ENCODE measurements at regions not wholly inside any gene's neighbourhood (a gene's known extent, or its start where the extent isn't known, plus 50 kb on each side); places are given as distances from the start of the nearest gene placed in this dataset.

DNA sequence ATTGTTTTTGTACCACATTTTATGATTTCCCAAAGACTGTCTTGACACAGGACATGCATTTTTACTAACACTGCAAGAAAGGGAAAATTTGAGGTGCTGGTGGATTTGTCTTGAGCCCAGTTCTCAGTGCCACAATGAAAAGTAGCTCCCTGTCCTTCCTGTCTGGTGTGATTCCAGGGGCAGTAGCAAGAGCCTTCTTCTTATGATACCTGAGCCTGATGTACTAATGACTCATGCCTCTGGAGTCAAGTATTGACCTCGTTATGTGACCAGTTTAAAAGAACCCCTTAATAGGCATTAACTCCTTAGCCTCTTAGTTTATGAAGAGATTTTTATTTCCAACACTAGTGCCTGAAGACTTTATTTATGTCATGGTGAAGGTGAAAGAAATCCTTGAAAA is 728.6 kb downstream of the SLC4A3 start:
- no peaks in the 10 kb centered on the region for H3K9me3 ChIP-seq
- DNase-seq = no peak
- no peaks in the 10 kb centered on the region for H3K36me3 ChIP-seq
- no peak overlapping the region for H3K4me3 ChIP-seq
- H3K4me1 ChIP-seq = no peaks in the 10 kb centered on the region
- TF ChIP-seq POLR2AphosphoS5 (IDR thresholded peaks at IDR 0.05) = no peak
- no peak for TF ChIP-seq EP300 (IDR thresholded peaks at IDR 0.05)
- TF ChIP-seq POLR2A (IDR thresholded peaks at IDR 0.05) = no peak
- TF ChIP-seq CTCF (IDR thresholded peaks at IDR 0.05) = no peak
- intact Hi-C loops (cut with DNase I; ENCODE audit: low total_unique reads) = no loop called here
- 23 to 43% (median 29%) methylated on average over 1 of the region's 1 CpG for WGBS, 5 donors
- H3K27me3 ChIP-seq = peaks cover 0 to 4% (median 0%) of the 10 kb centered on the region in 3 donors
- H3K27ac ChIP-seq = no peak overlapping the region

GRCh38 chr2:220365023-220365422 is 737.6 kb downstream of the SLC4A3 start:
- Histone ChIP-seq H3K36me3 (no peaks in the 10 kb centered on the region), H3K4me1 (no peaks in the 10 kb centered on the region), H3K4me3 (no peak overlapping the region), H3K9me3 (peaks cover 0 to 4% (median 0%) of the 10 kb centered on the region in 4 donors), H3K27me3 (no peaks in the 10 kb centered on the region), H3K27ac (no peak overlapping the region)
- intact Hi-C loops (cut with DNase I; ENCODE audit: low total_unique reads) = no loop called here
- WGBS, 5 donors = 61 to 90% (median 76%) methylated on average over 2 of the region's 2 CpGs
- TF ChIP-seq EP300 (IDR thresholded peaks at IDR 0.05) (no peak), POLR2A (IDR thresholded peaks at IDR 0.05) (no peak), CTCF (IDR thresholded peaks at IDR 0.05) (no peak), POLR2AphosphoS5 (IDR thresholded peaks at IDR 0.05) (no peak)
- DNase-seq = no peak

DNA sequence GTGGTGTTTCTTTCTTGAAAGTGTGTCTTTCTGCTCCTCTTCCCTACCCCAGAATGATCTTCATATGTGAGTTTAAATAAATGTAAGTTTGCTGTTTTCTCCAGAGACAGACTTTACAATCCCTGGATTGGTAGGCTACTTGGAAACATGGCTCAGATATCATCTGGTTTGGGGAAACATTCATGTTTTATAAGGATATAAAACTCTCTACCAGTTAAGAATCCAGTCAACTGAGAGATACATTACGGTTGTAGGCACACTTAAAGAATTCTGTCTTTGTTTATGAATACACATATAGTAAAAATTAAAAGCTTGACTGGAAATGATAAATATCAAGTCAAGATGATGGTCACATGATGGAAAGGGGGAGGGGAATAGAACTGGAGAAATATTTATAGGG is 739.3 kb downstream of the SLC4A3 start:
- Histone ChIP-seq H3K27ac (no peak overlapping the region), H3K4me1 (no peaks in the 10 kb centered on the region), H3K4me3 (no peak overlapping the region), H3K9me3 (peaks cover 0 to 4% (median 0%) of the 10 kb centered on the region in 4 donors), H3K27me3 (no peaks in the 10 kb centered on the region), H3K36me3 (no peaks in the 10 kb centered on the region)
- TF ChIP-seq POLR2AphosphoS5 (IDR thresholded peaks at IDR 0.05) (no peak), POLR2A (IDR thresholded peaks at IDR 0.05) (no peak), EP300 (IDR thresholded peaks at IDR 0.05) (no peak), CTCF (IDR thresholded peaks at IDR 0.05) (no peak)
- intact Hi-C loops (cut with DNase I; ENCODE audit: low total_unique reads) = no loop called here
- DNase-seq = no peak
- 76 to 94% (median 89%) methylated on average over 1 of the region's 1 CpG for WGBS, 5 donors

- H3K27me3 ChIP-seq = no peaks in the 10 kb centered on the region
- no peak for TF ChIP-seq CTCF (IDR thresholded peaks at IDR 0.05)
- TF ChIP-seq POLR2A (IDR thresholded peaks at IDR 0.05) = no peak
- no peak for TF ChIP-seq POLR2AphosphoS5 (IDR thresholded peaks at IDR 0.05)
- TF ChIP-seq EP300 (IDR thresholded peaks at IDR 0.05) = no peak
These were observed 743.3 kb downstream of the SLC4A3 start for GRCh38 chr2:220370764-220371163.

More at GRCh38 chr2:220370764-220371163, 743.3 kb downstream of the SLC4A3 start:
- Histone ChIP-seq H3K4me1 (no peaks in the 10 kb centered on the region), H3K36me3 (no peaks in the 10 kb centered on the region), H3K9me3 (peaks cover 0 to 4% (median 0%) of the 10 kb centered on the region in 4 donors), H3K4me3 (no peak overlapping the region), H3K27ac (no peak overlapping the region)
- intact Hi-C loops (cut with DNase I; ENCODE audit: low total_unique reads) = no loop called here
- no peak for DNase-seq
